ACHN (cell line): ENCODE measurements at regions not wholly inside any gene's neighbourhood (a gene's known extent, or its start where the extent isn't known, plus 50 kb on each side); places are given as distances from the start of the nearest gene placed in this dataset.
"Not testable (repeated sequence)": the region's sequence is repeated elsewhere in the genome, so short reads cannot be mapped to it uniquely, and the experiment has no call there.

Source experiments
- DNase-seq: peaks from one replicate; pipeline ENCODE4 v3.0.0-alpha.2; 2015
- in situ Hi-C: cut with HindIII; loops from 2 replicates; pipeline ENCODE4 v1.10.0; 2017; ENCODE audit warnings: low sequenced_read_pairs, low pct_ligation_motif_present, low pct_unique_long_range_greater_than_20kb

DNA sequence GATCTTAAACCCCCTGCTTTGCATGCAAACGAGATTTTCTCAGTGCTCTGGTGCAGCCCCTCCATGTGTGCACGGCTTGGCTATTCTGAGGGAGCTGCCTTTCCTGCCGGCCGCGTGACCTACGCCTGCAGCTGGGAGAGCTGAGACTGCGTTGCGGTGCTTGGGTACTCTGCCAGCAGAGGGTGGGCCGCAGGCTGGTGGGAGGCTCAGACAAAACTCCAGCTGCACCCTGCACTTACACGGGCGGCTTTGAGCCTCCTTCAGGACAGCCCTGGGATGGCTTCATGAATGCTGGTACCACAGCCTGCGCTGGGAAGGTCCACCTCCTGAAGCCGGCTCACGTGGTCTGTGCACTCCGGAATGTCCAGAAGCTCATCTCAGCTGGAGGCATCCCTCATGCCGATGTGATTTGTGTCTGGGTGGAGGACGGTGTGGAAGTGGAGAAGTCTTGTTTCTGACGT is 223.7 kb downstream of the DLL1 start:
- in situ Hi-C loops = no loop called here
- no peak for DNase-seq

DNA sequence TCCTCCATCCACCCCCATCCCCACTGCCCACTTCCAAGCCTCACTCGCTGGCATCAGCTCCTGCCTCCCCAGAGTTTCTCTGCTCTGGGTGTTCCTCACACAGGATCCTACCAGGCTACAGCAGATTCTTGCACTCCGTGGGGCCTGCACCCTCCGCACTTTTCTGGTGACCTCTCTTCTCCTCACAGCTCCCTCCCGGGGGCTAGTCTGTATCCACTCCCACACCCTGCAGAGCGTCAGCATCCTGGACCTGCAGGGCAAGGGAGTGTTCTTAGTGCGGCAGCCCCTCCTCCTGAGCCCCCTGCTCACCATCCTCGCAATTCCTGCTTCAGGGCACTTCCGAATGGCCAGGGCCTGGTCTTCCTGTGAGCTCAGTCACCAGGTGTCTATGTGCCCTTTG is 224.2 kb downstream of the DLL1 start:
- in situ Hi-C loops = no loop called here
- no peak for DNase-seq

DNA sequence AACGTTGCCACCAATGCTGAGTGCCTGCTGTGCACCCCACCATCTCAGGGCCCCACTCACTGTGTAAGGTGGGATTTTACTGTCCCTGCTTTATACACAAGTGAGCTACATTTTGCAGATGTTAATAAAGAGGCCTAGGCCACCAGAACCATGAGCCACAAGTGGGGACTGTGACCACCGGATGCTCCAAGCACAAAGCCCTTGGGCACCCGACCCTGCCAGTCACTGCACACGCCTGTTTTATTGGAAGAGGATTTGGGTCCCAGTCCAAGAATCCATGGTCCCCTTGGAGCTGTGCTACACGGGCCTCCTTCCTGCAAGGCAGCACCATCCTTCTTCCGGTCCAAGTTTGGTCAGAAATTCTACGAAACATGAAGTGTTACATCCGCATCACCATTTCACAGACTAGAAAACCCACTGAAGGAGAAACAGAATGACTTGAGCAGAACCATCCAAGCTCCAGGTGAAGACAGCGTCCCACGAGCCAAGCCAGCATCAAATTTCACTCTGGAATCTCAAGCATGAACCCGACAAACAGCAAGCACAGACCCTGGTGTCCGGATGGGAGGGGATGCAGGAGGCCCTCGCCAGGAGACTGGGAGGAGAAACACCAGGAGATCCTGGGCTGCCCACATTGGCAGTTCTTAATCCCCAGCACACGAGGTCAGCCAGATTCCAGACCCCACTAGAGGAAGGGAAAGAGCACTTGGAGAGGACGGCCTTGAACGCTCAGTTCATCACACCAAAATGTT is 226.9 kb downstream of the DLL1 start:
- in situ Hi-C loops = no loop called here
- no peak for DNase-seq

DNA sequence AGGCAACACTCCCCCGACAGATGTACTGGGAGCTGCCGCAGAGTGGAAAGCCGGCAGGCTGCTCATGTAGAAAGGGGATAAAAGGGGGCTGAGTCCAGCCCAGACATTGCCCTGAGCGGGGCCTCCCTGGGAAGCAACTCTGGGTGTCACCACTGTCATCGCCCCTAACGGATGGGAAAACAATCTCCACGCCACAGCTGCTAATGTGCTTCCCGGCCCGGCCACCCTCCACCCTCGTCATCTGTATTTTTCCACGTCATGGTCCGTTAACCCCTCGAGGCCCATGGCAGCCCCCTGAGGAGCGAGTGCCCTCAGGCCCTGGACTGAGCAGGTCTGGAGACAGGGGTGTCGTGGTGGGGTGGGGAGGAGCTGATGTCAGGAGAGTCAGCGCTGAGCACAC is 227.4 kb downstream of the DLL1 start:
- DNase-seq = no peak
- in situ Hi-C loops = no loop called here

DNA sequence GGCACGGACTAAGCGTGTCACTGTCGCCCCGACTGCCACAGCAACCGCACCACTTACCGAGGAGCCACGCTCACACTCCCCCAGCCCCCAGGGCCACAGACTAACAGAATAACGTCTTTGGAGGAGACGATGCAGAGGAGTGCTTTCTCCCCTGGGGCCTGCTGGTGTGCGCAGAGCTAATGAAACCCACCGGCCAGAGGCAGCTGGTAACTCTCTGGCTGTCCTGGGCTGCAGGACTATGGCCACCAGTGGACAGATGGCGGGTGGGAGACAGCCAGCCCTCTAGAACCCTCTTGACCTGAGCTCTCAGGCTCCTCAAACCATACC is 228.0 kb downstream of the DLL1 start:
- DNase-seq = no peak
- in situ Hi-C loops = no loop called here

DNA sequence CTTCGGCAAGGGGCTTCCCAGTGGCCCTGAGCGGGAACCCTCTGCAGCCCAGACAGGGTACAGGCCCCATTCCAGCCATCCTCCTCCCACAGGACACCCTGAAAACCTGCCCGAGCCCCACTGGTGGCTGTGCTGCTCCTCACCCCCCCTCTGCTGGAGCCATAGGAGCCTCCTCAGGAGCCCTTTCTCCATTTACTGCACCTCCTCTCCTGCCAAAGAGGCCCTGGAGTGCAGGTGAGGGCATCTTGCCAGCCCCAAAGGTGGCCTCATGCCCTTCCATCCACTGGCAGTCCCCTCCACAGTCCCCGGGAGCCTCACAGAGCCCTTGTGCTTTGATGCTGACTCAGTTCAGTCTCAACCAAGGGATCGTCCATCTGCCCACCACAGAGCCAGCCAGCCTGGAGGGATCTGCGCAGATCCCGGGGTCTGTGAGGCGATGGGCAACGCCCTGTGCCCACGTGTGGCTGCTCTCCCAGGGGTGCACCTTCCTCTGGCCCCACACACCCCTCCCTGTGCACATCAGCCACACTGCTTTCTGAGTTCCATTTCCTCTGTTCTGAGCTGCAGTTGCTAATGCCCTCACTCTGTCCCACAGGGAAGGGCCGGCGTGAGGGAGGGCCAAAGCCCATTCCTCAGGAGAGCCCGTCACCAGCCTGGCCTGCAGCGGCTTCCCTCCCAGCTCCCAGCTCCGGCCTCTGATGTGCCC is 228.5 kb downstream of the DLL1 start:
- no peak for DNase-seq
- in situ Hi-C loops = no loop called here

DNA sequence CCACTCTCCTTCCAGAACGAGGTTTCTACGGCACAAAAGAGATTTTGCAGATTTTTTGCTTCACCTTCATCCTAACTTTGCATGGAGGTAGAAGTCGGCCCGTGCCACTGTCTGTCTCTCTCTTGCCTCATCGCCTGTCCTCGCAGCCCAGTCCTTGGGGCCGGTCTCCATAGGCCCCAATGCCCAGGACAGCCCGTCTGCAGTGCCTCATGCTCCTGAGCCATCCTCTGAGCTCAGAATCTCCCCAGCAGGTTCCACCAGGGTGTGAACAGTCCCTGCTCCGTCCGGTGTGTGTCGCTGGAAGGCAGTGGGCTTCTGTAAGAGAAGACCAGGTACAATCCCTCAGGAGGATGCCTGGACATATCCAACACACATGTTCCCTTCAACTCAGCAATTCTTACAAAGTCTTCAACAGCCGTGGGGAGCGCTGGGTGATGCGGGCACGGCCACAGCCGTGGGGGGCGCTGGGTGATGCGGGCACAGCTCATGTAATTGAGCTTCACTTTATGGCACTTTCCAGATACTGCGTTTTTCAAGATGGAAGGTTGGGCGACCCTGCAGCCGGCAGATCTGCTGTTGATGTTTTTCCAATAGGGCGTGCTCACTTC is 231.9 kb downstream of the DLL1 start:
- no peak for DNase-seq
- in situ Hi-C loops = no loop called here

DNA sequence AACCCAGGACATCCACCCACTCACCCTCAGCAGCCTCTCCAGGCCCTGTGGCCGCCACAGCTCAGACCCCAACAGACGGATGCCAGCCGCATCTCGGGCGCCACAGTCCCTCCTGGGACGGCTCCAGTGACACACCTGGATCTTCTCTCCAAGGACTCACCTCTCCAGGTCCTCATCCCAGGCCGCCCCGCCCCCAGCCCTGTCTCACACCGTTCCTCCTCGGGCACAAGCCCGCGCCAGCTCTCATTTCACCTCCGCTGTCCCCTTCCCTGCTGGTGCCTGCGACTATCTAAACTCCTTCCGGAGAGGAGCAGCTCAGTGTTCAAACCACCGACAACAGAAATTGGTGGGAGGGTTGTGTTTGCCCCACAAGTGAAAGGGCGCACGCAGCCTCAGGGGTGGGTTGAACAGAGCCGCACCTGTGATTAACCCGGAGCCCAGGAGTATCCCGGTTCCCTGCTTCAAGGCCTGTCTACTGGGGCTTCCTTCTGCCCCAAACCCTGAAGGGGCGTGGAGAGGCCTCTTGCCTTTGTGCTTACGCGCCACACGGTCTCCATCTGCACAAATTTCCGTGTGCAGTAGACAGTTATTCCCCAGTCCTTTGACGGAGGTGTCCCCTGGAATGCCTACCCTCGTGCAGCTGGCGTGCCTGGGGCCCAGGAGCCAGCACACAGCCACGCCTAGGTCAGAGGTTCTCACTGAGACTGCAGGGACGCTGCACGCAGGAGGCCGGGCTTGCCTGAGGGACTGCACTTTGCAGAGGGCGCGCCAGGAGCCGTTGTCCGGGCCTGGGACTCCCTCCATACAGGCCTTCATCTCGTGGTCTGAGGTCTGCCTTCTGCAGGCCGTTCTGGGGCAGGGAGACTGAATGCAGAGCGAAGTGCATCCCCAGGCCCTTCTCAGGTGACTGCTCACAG is 232.7 kb downstream of the DLL1 start:
- in situ Hi-C loops = no loop called here

DNA sequence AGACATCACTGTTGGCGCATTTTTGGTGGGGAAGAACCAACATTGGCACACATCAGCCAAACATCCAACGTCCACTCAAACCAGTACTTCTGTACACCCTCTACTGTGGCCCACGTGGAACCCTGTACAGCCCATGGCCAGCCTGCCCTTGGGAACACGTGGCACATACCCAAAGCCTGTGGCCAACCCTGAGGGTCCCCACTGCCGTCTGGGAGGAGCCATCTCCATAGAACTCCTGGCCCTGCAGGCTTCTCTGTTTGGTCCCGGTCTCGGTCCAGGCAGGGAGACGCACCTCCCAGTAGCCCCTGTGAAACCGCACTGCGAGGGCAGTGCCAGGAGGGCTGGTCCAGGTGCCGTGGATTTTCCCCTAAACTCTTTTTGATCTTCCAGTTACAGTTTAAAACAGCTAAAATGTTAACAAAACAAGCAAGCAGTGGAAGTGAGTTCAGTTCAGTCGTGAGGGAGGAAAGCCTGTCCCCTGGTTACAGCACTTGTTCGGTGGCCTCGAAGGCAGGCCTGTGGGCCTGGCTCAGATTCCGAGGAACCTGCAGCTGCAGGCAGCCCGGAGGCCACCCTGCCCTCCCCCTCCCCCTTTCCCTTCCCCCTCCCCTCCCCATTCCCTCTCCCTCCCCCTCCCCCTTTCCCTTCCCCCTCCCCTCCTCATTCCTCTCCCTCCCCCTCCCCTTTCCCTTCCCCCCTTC is 233.7 kb downstream of the DLL1 start:
- DNase-seq = no peak
- in situ Hi-C loops = no loop called here

More for the DNA sequence above, 232.7 kb downstream of the DLL1 start:
- no peak for DNase-seq

DNA sequence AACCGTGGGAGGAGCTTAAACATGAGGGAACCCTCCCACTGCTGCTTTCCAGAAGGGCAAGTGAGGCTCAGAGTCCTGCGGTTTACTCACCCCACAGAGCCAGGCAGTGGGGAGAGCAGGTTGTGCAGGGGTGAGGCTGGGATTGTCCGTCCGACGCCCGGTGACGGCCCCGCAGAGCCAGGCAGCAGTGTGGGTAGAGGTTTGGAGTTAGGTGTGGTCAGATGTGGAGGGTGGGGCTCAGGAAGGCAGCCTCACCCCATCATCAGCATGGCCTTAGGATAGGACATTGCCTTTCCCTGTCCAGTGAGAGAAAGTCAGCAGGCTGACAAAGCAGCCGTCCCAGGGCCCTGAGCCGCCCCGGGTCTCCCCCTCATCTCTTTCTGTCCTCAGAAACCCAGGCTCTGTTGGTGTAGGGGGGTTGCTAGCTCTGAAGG is 234.6 kb downstream of the DLL1 start:
- in situ Hi-C loops = no loop called here

DNA sequence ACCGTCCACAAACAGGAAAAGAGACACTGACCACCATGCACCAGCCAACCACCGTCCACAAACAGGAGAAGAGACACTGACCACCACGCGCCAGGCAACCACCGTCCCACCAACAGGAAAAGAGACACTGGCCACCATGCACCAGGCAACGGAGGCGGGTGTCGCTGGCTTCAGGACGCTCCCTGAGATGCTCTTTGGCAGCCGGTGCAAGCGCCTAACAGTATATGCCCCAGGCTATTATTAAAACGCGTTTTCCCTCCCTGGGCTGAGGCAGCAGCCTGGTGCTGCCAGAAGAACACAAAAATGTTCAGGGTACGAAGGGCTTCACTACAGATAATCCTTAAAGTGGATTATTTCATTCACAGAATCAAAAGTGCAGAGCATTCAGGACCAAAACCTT is 235.1 kb downstream of the DLL1 start:
- DNase-seq, in situ Hi-C loops: not testable (repeated sequence)

More for the DNA sequence above, 234.6 kb downstream of the DLL1 start:
- no peak for DNase-seq

DNA sequence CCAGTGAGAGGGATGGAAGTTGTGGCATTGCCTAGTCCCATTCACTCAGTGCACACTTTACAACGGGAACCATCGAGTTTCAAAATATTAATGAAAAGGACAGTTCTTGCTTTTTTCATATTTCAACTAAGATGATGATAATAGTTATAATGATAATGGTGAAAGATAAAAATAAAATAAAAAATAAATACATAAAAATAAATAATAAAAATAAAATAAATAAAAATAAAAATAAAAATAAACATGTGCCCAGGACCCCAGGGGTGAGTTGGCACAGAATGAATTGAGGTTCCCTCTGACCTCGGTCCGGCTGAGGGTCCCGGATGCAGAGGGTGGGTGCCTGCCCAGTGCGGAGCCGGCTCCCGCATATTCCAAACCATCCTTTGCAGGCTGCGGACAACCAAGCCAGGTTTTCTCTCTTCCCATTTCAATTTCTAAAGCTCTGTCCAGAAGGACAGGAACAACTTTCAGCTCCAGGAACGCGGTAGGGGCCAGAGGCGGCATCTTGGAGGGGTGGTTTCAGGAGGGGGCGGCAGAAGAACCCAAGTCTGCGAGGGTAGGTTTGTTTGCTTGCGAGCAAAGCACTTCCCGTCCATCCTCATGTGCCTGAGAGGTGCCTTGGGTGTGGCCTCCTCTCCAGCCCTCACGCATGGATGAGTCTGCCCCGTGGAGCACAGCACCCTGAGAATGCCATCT is 236.8 kb downstream of the DLL1 start:
- in situ Hi-C loops = no loop called here
- no peak for DNase-seq

DNA sequence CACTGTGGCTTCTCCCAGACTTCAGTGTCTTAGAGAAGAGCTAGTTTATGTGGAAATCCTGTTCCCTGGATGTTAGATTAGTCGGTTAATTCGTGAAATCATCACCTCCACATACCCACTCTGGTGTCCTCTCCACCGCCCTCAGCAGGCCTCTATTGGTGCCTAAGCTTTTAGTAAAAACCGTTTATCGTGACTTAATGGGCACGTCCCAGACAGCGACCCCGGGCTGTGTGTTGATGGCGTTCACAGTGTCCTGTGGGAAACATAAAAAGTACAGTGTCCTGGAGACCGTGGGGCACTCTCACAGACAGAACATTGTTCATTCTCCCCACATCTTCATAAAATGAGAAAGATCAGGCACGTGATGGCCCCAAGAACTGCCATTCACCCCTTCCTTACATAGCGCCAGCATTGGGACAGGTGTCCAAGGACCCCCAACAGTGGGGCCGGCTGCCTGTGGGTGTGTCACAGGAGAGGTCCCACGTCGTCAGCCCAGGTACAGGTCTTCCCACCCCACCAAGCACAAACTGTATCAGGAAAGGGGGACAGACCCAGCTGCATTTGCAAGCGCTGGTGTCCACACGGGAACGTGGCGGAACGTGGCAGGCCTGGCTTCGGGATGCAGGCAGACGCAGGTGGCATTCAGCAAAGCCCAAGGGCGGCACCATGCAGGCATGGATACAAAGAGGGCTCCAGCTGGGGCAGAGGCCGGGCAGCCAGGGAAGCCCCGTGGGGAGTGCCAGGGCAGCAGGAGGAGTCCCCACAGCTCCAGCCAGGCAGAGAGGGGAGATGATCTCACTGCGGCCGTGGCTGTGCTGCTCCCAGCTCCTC is 237.7 kb downstream of the DLL1 start:
- no peak for DNase-seq

DNA sequence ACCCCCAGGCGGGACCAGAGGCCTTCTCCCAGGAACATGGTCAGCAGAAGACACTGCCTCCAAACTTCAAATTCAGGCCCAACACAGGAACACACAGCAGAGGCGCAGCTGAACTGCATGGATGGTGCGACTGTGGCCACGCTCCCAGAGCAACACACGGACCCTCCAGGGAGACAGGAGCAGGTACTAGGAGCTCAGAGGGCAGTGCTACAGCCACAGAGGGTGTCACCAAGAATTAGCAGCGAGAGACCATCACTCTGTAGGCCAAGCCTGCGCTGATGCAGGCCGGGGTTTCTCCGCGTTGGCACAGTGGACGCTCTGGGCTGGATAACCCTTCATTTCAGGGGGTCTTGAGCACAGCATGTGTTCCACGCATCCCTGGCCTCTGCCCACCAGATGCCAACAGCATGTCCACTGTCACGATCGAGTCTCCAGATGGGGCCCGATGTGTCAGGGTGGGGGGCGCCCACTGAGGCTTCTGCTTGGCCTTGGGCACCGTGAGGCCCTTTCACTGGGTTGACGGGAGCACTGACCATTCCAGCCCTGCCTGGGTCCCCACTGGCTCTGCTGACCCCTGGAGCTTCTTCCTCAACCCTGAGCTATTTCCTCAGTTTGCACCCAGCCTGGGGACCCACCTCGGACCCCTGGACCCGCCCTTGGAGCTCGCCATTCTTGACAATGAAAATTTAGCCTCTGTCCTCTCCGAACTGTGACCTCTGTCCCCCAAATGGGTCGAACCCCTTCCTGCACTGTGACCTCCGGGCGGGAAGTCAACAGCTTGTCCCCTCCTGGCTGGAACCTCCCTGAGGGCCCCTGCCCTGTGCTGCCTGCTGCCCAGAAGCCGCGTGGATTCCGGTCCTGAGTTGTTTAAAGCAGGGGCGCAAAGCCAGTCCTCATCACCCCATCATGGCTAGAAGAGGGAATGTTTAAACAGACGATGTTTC is 239.4 kb downstream of the DLL1 start:
- in situ Hi-C loops = no loop called here
- no peak for DNase-seq

More for the DNA sequence above, 237.7 kb downstream of the DLL1 start:
- in situ Hi-C loops = no loop called here

DNA sequence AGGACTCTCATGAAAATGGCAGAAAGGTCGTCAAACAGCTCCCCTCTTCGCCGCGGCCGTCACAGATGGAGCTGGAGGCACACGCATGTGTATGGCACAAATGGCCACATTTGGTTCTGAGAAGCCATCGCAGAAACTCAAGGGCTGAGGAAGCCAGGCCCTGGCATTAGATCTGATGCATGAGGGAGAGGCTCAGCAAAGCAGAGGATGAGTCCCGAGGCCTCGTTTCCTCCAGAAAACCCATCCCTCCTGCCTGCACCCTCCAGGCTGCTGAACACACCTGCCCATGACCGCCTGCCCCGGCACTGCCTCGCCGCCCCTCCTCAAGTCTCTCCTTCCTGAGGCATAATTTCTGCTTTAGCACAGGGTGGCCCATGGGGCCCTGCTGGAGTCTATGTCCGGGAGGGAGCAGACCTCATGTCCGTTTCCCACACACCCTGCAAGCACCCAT is 240.3 kb downstream of the DLL1 start:
- in situ Hi-C loops = no loop called here
- DNase-seq = no peak
